Fibroblast of lung (primary cell): ENCODE measurements at regions not wholly inside any gene's neighbourhood (a gene's known extent, or its start where the extent isn't known, plus 50 kb on each side); places are given as distances from the start of the nearest gene placed in this dataset.
"Not testable (repeated sequence)": the region's sequence is repeated elsewhere in the genome, so short reads cannot be mapped to it uniquely, and the experiment has no call there.

ENCODE experiments used
- DNase-seq, 2 donors: peaks; one replicate each; pipeline versions ENCODE4 v3.0.0 to v3.0.0-alpha.2; 2010; ENCODE audit warnings: low read depth in 2 of 2
- H2AFZ ChIP-seq: 2 replicates; pipeline ENCODE4 v1.5.1; 2012; ENCODE audit warnings: low read length, control low read depth, inconsistent platforms
- H3K27ac ChIP-seq: 2 replicates; pipeline ENCODE4 v1.5.1; 2011; ENCODE audit warnings: low read length, control low read depth; ENCODE audit not compliant: insufficient read depth
- H3K27me3 ChIP-seq: 2 replicates; pipeline ENCODE4 v1.5.1; 2011; ENCODE audit warnings: mild to moderate bottlenecking, low read length; ENCODE audit not compliant: control insufficient read depth, insufficient read depth
- H3K36me3 ChIP-seq: 2 replicates; pipeline ENCODE4 v1.5.1; 2011; ENCODE audit warnings: low read length; ENCODE audit not compliant: control insufficient read depth, insufficient read depth
- H3K4me1 ChIP-seq: 2 replicates; pipeline ENCODE4 v1.5.1; 2011; ENCODE audit warnings: low read length; ENCODE audit not compliant: control insufficient read depth, insufficient read depth; ENCODE audit errors: extremely low read depth
- H3K4me2 ChIP-seq: 2 replicates; pipeline ENCODE4 v1.5.1; 2011; ENCODE audit warnings: low read length, control low read depth; ENCODE audit not compliant: insufficient read depth; ENCODE audit errors: extremely low read depth
- H3K4me3 ChIP-seq, 4 experiments: fragments of 200-600 bp in 1 of 4; sonication (generic) in 1 of 4; replicated peaks in 1 of 4; 2 replicates each; pipeline ENCODE4 v1.5.1; 2011 to 2016; ENCODE audit warnings: low read length in 4 of 4, low read depth in 3 of 4, mild to moderate bottlenecking in 3 of 4, control low read depth in 2 of 4, inconsistent platforms in 1 of 4, mixed read lengths in 1 of 4; ENCODE audit not compliant: insufficient read depth in 1 of 4; ENCODE audit errors: control extremely low read depth in 1 of 4
- H3K79me2 ChIP-seq: 2 replicates; pipeline ENCODE4 v1.5.1; 2012; ENCODE audit warnings: mild to moderate bottlenecking, low read length, inconsistent platforms; ENCODE audit not compliant: control insufficient read depth, insufficient read depth
- H3K9ac ChIP-seq: 2 replicates; pipeline ENCODE4 v1.5.1; 2011; ENCODE audit warnings: mild to moderate bottlenecking, low read length, control low read depth; ENCODE audit not compliant: insufficient read depth
- H3K9me3 ChIP-seq: 2 replicates; pipeline ENCODE4 v1.5.1; 2012; ENCODE audit warnings: low read depth, low read length; ENCODE audit not compliant: control insufficient read depth, insufficient read depth
- H4K20me1 ChIP-seq: 2 replicates; pipeline ENCODE4 v1.5.1; 2011; ENCODE audit warnings: low read length; ENCODE audit not compliant: control insufficient read depth, insufficient read depth; ENCODE audit errors: extremely low read depth
- EZH2 ChIP-seq: IDR thresholded peaks from 2 replicates; pipeline ENCODE4 v1.5.1; 2012; ENCODE audit warnings: low read length, control low read depth, mild to moderate bottlenecking; ENCODE audit errors: missing control alignments
- TF ChIP-seq, protein P1 (sequence below), 2 donors: IDR thresholded peaks in 1 of 2; conservative IDR thresholded peaks in 1 of 2; 1 replicate in 1 of 2; 2 replicates in 1 of 2; pipeline ENCODE4 v1.5.1; 2011 to 2012; ENCODE audit warnings: low read length in 2 of 2, control low read depth in 1 of 2, inconsistent platforms in 1 of 2, low read depth in 1 of 2, mild to moderate bottlenecking in 1 of 2

DNA sequence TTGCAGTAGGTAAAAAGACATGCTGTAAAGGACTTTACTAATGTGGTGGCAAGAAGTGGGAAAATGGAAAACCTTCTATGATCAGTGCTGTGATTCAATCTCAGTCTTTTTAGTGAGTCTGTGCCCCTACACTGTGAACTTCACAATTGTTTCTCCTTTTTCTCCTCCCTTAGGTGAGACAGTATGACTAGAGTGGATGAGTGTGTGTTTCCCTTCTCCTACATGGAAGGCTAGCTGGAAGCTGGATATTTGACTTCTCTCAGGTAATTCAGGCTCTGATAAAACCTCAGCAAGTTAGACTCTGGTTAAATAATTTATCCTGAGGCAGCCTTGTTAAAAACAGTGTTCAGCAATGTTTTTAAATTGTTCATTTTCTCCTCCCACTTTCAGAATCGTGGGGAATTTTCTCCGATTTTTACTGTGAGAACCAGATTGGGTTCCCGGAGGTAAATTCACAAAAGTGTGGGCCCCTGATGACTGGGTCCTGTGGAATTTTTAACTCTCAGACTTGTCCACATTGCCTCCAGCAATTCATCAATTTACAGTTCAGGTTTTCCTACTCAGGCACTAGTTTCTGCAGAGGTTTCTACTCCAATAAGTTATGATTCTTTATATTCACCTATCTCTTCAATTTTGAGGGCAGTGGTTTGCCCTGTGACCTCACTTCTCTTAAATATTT, 149.1 kb upstream of the PIK3R1 start:
- no peak overlapping the region for H3K4me2 ChIP-seq
- no peaks in the 10 kb centered on the region for H3K36me3 ChIP-seq
- H3K27me3 ChIP-seq, result no peaks in the 10 kb centered on the region
- H3K4me3 ChIP-seq, result no peak overlapping the region
- TF ChIP-seq, protein P1, sequence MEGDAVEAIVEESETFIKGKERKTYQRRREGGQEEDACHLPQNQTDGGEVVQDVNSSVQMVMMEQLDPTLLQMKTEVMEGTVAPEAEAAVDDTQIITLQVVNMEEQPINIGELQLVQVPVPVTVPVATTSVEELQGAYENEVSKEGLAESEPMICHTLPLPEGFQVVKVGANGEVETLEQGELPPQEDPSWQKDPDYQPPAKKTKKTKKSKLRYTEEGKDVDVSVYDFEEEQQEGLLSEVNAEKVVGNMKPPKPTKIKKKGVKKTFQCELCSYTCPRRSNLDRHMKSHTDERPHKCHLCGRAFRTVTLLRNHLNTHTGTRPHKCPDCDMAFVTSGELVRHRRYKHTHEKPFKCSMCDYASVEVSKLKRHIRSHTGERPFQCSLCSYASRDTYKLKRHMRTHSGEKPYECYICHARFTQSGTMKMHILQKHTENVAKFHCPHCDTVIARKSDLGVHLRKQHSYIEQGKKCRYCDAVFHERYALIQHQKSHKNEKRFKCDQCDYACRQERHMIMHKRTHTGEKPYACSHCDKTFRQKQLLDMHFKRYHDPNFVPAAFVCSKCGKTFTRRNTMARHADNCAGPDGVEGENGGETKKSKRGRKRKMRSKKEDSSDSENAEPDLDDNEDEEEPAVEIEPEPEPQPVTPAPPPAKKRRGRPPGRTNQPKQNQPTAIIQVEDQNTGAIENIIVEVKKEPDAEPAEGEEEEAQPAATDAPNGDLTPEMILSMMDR (conservative IDR thresholded peaks at IDR 0.05 in 1 of 2, IDR thresholded peaks at IDR 0.05 in 1 of 2; ENCODE audit: low read depth in 1 of 2, low read length in 2 of 2), result no peak
- no peak for TF ChIP-seq EZH2
- H3K27ac ChIP-seq, result no peak overlapping the region
- no peaks in the 10 kb centered on the region for H3K79me2 ChIP-seq
- no peak overlapping the region for H2AFZ ChIP-seq
- no peaks in the 10 kb centered on the region for H4K20me1 ChIP-seq
- no peak overlapping the region for H3K9ac ChIP-seq
- no peaks in the 10 kb centered on the region for H3K4me1 ChIP-seq
- DNase-seq, result peak in 1 of 2 donors; percentile 50
- H3K9me3 ChIP-seq, result no peaks in the 10 kb centered on the region

DNA sequence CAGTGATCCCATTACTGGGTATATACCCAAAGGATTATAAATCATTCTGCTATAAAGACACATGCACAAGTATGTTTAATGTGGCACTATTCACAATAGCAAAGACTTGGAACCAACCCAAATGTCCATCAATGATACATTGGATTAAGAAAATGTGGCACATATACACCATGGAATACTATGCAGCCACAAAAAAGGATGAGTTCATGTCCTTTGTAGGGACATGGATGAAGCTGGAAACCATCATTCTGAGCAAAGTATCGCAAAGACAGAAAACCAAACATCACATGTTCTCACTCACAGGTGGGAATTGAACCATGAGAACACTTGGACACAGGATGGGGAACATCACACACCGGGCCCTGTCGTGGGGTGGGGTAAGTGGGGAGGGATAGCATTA, 150.2 kb upstream of the PIK3R1 start:
- not testable (repeated sequence) for H3K79me2 ChIP-seq, H3K27me3 ChIP-seq, H3K36me3 ChIP-seq, H3K4me2 ChIP-seq, H3K9ac ChIP-seq, H4K20me1 ChIP-seq, H3K4me1 ChIP-seq, H2AFZ ChIP-seq, H3K4me3 ChIP-seq, H3K27ac ChIP-seq, H3K9me3 ChIP-seq, DNase-seq

DNA sequence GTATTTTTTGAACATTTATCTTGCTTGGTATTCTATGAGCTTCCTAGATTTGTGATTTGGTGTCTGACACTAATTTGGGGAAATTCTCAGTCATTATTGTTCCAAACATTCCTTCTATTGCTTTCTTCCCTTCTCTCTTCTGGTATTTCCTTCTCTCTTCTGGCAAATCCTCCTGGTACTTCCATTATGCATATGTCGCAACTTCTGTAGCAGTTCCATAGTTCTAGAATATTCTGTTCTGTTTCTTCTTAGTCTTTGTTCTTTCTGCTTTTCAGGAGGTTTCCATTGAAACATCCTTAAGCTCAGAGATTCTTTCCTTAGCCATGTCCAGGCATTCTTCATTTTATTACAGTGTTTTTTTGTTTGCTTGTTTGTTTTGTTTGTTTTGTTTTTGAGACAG, 155.2 kb upstream of the PIK3R1 start:
- no peaks in the 10 kb centered on the region for H3K27me3 ChIP-seq
- H3K4me3 ChIP-seq, result no peak overlapping the region
- no peak overlapping the region for H3K27ac ChIP-seq
- no peaks in the 10 kb centered on the region for H3K36me3 ChIP-seq
- DNase-seq, result no peak
- H3K9me3 ChIP-seq, result no peaks in the 10 kb centered on the region
- H3K4me1 ChIP-seq, result no peaks in the 10 kb centered on the region
- H3K79me2 ChIP-seq, result no peaks in the 10 kb centered on the region
- TF ChIP-seq, protein P1 (conservative IDR thresholded peaks at IDR 0.05 in 1 of 2, IDR thresholded peaks at IDR 0.05 in 1 of 2; ENCODE audit: low read depth in 1 of 2, low read length in 2 of 2), result no peak
- TF ChIP-seq EZH2, result no peak
- no peaks in the 10 kb centered on the region for H4K20me1 ChIP-seq
- H3K4me2 ChIP-seq, result no peak overlapping the region
- H2AFZ ChIP-seq, result no peak overlapping the region
- H3K9ac ChIP-seq, result no peak overlapping the region
